NCI-H524 treated with DMSO at 0.1 percent for 48 hours (cell line): ENCODE measurements at regions not wholly inside any gene's neighbourhood (a gene's known extent, or its start where the extent isn't known, plus 50 kb on each side); places are given as distances from the start of the nearest gene placed in this dataset.
A peak's percentile ranks its signal among the peaks of the same experiment; 100 is the strongest.
"Not testable (repeated sequence)": the region's sequence is repeated elsewhere in the genome, so short reads cannot be mapped to it uniquely, and the experiment has no call there.

ENCODE experiments used
- DNase-seq: peaks from one replicate; lab custom pipeline; 2025; lab: John Stamatoyannopoulos, UW

DNA sequence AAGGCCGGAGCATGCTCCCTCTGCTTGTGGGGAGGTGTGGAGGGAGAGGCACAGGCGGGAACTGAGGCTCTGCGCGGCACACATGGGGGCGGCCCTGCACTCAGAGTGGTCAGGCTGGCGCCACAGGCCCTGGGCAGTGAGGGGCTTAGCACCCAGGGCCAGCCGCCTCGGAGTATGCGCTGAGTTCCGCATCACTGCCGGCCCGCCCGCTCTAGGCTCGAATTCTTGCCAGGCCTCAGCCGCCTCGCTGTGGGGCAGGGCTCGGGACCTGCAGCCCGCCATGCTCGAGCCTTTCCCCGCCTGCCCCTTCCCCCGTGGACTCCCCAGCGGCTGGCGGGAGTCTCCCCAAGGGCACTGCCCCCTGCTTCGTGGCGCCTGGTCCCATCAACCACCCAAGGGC lies 905.9 kb downstream of the SPATA31A6 start:
- DNase-seq, result not testable (repeated sequence)

DNA sequence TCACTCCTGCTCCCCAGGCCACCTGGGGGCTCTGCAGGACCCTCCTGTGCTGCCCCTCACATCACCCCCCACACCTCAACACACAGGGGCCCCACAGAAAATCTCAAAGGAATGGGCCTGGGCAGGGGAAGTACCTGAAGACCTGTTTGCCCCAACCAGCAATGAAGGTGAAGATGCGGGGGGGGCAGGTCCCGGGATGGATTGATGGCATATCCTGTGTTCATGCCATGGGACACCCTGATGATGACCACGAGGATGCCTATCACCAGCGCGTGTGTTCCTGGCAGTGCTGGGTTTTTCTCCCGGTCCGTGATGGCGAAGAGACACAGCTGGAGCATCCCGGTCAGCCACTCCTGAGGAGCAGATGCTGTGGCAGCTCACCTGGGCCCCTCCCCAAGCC lies 926.9 kb downstream of the SPATA31A6 start:
- DNase-seq, result not testable (repeated sequence)

DNA sequence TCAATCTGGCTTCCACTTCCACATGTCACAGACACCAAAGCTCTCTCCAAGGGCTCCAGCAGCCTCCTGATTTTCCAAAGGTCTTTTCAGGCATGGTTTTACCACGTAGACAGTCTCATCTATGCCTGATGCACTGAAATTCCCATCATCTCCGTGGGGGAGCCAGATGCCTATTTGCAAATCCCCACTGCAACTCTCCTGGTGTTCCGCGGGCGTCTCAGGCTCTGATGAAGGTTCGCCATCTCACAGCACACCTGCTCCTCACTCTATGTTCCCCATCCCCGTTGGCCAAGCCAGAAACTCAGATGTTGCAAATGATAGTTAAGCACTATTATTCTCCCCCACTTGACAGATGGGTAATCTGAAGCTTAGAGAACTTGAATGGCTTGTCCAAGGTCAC lies 929.4 kb downstream of the SPATA31A6 start:
- peak; percentile 87 for DNase-seq

DNA sequence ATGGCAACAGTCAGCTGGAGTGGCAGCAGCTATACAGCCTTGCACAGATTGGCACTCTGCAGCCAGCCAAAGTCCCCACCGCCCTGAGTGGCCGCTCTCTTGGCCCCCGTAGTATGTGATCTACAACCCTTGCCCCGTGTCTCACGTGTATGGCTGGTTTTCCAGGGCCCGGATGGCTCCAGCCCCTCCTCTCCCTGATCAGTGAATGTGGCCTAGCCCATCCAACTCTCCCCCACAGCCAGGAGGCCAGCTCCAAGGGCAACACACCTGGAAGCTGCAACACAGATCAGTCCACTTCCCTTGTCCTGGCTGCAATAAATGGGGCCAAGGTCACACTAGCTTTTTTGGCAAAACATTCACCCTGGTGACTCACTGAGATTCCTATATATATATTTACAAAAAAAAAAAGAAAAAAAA lies 932.4 kb downstream of the SPATA31A6 start:
- DNase-seq, result not testable (repeated sequence)

DNA sequence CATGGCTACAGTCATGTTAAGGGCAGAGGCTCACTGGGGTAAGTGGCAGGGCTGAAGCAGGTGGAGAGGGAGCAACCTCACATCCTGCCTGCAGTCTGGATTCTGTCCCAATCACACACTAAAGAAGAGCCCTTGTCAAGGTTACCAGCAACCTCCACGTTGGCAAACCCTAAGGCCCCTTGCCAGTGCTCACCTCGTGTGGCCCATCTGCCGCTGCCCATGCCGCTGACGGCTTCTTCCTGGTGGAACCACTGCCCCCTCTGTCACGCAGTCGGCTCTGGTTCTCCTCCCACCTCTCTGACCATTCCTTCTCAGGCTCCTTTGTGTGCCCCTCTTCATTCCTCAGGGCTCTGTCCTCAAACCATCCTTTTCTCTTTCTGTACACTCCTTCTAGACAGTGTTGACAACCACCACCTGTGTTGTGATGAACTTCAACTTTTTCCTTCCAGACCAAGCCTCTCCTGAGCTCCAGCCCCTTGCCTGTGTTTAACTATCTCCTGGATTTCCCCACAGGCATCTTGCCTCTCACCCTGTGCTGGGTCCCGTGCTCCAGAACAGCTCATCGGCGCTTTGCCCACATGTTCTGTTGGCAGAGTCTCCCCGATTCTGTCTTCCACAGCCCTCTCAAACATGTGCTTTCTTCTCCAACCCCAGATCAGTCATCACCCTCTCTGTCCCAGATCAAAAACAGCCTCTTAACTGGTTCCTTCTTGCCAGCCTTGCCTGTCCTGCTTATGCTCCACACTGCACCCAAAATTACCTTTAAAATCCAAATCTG lies 934.8 kb downstream of the SPATA31A6 start:
- DNase-seq, result not testable (repeated sequence)

DNA sequence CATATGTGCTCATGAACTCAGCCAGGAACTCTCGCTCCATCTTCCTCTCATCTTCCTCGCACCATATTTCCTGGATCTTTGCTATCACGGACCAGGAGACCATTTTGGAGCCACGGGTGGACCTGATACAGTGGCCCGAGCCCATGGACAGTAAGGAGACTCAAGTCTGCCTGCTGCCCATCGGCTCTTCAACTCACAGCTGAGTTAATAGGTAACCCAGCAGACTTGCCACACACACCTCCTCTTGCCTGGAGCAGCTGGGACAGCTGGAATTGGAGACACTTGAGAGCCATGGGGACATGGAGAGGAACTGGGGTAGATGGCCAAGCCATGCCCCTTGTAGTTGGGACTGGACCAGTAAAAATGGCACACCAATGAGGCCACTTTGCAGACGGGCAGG lies 936.1 kb downstream of the SPATA31A6 start:
- not testable (repeated sequence) for DNase-seq

DNA sequence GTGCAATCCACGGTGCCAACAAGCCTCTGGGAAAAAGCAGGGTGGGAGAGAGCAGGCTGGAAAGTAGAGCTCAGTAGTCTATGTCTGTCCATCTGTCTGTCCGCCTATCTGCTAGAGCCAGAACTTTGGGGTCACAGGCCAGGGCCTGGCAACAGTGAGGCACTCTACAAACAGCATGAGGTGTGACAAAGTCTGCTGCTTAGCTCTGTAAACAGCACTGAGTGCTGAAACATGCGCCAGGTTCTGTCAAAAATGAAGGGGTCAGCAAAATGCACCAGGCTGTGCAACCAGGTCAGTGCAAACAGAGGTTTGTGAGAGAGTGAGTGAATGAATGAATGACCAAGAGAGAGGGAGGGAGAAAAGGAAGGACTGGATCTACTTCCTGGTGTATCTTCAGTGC lies 936.5 kb downstream of the SPATA31A6 start:
- not testable (repeated sequence) for DNase-seq

DNA sequence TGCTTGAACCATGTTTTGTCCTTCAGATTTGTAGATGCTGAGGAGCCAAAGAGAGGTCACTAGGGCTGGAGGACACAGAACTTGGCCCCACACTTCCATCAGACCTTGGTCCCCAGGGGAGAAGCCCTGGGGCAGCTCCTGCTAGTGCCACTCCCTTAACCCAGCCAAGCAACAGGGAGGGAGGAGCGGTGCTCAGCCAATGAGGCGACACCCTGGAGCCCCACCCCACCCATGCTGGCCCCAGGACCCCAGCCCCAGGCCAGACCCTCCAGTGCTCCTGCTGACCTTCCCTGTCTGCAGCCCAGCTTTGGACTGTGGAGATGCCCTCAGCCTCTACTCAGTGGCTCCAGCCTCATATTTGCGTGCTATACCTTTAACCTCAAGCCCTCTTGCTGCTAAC lies 942.4 kb downstream of the SPATA31A6 start:
- not testable (repeated sequence) for DNase-seq

DNA sequence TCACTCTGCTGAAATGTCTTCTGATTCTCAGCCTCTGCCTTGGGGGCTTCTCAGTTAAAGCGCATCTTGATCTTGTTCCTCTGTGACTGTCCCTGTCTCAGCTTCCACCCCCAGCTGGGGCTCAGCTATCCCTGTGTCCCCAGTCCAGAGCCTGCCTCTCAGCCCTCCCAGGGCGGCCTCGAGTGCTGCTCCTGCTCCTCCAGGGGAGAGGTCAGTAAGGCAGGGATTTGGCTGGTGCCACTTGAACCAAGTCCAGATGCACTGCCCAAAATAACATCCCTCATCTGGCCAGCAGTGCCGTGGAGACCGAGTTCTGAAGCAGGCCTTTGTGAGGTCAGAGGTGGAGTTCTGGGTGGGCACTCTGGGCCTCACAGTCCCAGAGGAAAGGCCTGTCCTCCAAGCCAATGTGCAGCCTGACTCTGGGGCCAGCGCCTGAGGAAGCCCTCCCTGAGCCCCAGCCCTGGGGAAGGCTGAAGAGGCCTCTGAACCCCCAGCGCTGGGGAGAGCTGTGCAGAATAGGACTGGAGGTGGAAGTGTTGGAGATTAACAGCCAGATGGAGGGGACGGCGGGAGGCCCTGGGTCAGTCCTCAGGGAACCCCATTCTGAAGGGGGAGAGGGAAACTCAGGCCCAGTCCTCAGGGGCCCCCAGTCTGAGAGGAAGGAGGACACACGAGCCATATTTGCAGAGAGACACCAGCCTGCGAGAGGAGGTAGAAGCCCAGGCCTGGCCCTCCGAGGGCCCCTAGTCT lies 943.7 kb downstream of the SPATA31A6 start:
- DNase-seq, result not testable (repeated sequence)

DNA sequence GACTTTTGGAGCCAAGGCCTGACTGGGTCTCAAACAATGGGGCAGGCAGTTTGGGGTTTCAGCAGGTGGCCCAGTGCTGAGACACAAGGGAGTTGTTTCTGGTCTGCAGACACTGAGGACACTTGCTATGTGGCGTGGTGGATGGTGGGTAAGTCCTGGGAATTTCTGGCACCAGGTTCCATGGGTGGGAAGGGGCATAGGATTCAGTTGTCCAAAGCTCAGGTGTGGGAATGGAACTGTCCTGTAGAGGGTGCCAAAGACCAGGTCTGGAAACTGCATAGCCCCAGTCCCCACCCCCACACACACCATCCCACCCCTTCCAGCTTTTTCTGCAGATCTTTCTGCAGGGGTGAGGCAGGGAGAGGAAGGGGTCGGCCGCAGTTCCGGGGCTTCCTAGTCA lies 944.5 kb downstream of the SPATA31A6 start:
- not testable (repeated sequence) for DNase-seq

DNA sequence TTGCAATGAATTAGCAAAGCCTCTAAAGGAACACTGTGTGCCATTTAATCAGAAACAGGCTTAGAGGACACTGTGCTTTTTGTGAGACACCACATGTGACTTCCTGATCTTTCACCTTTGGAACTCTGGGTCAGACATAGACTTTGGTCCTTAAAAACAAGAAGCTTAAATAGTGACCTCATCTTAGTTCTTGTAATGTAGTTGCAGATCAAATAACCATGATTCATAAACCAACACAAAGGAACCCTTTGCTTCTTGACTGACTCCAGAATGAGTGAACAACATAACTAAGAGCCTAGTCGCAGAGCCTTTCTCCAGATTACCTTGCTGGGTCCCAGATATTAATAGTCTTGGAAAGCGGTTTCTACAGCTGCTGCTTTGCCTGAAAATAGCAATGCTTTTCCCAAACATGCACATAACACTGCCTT lies 947.3 kb downstream of the SPATA31A6 start:
- not testable (repeated sequence) for DNase-seq

DNA sequence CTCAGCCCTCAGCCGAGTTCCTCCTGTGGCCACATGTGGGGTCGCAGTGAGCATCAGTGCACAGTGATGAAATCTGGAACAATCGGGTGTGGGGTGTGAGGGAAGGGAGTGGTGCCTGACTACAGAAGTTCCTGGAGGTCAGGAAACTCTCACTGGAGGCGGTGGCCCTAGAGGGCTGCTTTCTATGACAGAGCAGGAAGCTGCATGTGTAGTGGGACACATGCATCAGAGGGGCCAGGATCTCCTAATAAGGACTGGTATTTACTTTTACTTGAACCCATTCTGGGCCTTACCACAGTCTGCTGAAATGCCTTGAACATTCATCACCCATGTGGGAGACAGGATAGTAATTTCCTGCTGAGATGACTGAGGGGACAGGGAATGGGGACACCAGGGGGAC lies 952.0 kb downstream of the SPATA31A6 start:
- DNase-seq, result not testable (repeated sequence)

DNA sequence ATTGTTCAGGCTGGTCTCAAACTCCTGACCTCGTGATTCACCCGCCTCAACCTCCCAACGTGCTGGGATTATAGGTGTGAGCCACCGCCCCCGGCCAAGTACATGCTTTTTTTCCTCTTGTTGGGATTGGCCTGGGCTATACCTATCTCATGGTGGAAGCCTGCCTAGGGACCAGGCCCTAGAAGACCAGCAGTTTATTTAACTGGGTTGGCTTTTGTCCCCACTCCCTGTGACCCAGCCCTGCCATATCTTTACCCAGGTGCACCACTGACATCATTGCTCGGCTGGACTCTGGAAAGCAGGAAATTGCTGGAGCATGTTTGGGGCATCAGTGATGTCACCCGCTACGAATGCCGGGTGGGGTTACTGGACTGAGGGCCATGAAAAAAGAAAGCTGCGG lies 955.5 kb downstream of the SPATA31A6 start:
- DNase-seq, result not testable (repeated sequence)

DNA sequence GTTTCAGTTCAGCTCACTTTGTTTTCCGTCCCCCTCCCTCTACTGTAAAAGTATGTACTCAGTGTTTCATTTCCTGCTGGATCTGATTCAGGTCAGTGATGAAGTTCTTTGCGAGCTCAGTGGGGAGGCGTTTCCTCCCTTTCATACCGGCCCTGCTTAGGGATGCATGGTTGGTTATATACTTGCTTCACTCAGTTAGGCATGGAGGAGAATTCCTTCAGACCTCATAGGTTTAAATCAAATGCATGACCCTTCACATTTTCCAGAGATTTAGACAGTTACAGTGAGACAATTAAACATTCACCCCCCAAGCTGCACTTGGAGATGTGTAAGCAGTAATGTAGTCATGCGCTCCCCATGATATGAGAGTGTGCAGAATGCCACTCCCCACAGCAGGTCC lies 955.9 kb downstream of the SPATA31A6 start:
- not testable (repeated sequence) for DNase-seq

DNA sequence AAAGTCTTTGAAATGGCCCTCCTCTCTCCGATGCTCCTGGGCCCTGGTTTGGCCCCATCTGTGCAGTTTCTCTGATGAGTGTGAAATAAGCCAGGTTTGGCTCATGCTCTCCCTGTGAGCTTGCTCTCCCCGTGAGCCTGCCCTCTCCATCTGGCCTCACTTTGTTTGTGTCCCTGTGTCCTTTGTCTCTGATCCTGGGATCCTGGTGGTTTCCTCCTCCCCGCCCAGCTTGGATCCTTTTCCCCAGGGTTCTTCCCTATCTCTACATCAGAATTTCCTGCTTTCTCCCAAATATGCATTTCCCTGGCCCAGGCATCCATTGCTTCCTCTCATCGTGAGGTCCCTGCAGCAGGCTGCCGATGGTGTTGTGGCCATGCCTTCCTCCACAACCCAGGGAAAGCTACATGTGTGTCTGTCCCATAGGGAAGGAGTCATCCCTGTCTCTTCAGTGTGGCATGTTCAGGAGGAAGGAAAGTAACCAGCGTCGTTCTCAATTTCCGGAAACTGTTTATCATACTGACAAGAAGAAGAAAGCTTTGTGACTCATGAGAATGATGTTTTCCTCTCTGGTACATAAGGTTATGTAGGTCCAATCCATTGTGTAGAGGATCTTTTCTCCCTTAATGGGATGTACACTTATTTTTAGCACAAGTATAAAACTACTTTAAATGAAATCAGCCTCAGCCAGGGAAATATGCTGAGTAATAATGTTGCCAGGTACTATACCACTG lies 956.6 kb downstream of the SPATA31A6 start:
- not testable (repeated sequence) for DNase-seq
